Naive B cell (primary cell): ENCODE measurements at regions not wholly inside any gene's neighbourhood (a gene's known extent, or its start where the extent isn't known, plus 50 kb on each side); places are given as distances from the start of the nearest gene placed in this dataset.

Experiments
- ATAC-seq, 2 donors: fragments of 150-1000 bp; cut with Tn5 transposase; 2 replicates each; pipeline ENCODE4 v1.10.0; 2021; ENCODE audit warnings: low read depth in 2 of 2, mild to moderate bottlenecking in 2 of 2, moderate library complexity in 2 of 2
- DNase-seq: peaks from one replicate; pipeline ENCODE4 v3.0.0; 2022
- H3K27ac Mint-ChIP-seq, 6 donors: one replicate each; pipeline ENCODE4 v1.8.0; 2020 to 2022; ENCODE audit warnings: mild to moderate bottlenecking in 6 of 6, mixed read lengths in 6 of 6, moderate library complexity in 5 of 6, inconsistent platforms in 2 of 6
- H3K27me3 Mint-ChIP-seq, 3 donors: one replicate each; pipeline ENCODE4 v1.8.0; 2021 to 2022; ENCODE audit warnings: mixed read lengths in 3 of 3, mild to moderate bottlenecking in 1 of 3
- H3K36me3 Mint-ChIP-seq, 2 donors: one replicate each; pipeline ENCODE4 v1.8.0; 2020 to 2022; ENCODE audit warnings: mixed read lengths in 2 of 2, inconsistent platforms in 1 of 2, mild to moderate bottlenecking in 1 of 2
- H3K4me1 Mint-ChIP-seq, 3 donors: one replicate each; pipeline ENCODE4 v1.8.0; 2020 to 2022; ENCODE audit warnings: mixed read lengths in 3 of 3, inconsistent platforms in 1 of 3, mild to moderate bottlenecking in 1 of 3, moderate library complexity in 1 of 3
- H3K4me3 Mint-ChIP-seq, 8 donors: one replicate each; pipeline ENCODE4 v1.8.0; 2020 to 2022; ENCODE audit warnings: mild to moderate bottlenecking in 8 of 8, mixed read lengths in 8 of 8, moderate library complexity in 8 of 8, inconsistent platforms in 2 of 8
- H3K9me3 Mint-ChIP-seq, 7 donors: one replicate each; pipeline ENCODE4 v1.8.0; 2020 to 2022; ENCODE audit warnings: mixed read lengths in 7 of 7, mild to moderate bottlenecking in 5 of 7, inconsistent platforms in 2 of 7, moderate library complexity in 1 of 7

DNA sequence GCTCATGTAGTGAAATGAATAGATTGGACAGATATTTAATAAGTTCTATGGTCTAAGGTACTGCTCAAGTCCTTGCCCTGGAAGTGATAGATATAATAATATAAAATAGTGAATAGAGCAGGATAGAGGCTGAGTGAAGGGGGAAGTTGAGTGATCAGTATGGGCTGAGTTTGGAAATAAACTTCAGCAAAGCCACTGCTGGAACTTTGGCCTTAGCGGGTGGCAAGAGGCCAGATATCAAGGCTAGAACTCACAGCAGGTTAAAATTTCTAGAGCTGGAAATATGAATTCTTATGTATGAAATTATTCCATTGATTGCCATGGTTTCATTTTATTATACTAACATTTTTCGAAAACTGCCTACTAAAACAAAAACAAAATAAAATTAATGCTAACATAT is 267.6 kb upstream of the DPH6 start:
- Mint-ChIP-seq H3K4me3 (no peak overlapping the region), H3K27me3 (peaks cover 0 to under 1% (median 0%) of the 10 kb centered on the region in 3 donors), H3K27ac (no peak overlapping the region), H3K4me1 (no peaks in the 10 kb centered on the region), H3K36me3 (no peaks in the 10 kb centered on the region), H3K9me3 (peaks cover 0 to 3% (median 0%) of the 10 kb centered on the region in 7 donors)
- ATAC-seq (no peak), DNase-seq (no peak)

DNA sequence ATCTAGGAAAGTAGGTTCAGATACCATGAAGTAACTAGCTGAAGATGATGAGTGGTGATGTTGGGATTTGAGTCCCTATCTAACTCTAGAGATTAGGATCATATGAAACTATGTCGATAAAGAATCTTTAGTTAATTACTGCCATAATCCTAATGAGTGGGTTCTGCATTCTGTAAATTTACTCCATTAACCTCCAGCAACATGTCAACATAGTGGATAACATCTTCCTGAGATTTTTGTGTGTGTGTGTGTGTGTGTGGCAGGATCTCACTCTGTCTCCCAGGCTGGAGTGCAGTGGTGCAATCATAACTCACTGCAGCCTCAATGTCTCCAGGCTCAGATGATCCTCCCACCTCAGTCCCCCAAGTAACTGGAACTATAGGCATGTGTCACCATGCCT is 272.9 kb upstream of the DPH6 start:
- no peaks in the 10 kb centered on the region for H3K36me3 Mint-ChIP-seq
- no peak for ATAC-seq
- DNase-seq: no peak
- no peaks in the 10 kb centered on the region for H3K4me1 Mint-ChIP-seq
- no peak overlapping the region for H3K4me3 Mint-ChIP-seq
- H3K27me3 Mint-ChIP-seq: no peaks in the 10 kb centered on the region
- peaks cover 0 to 5% (median 0%) of the 10 kb centered on the region in 7 donors for H3K9me3 Mint-ChIP-seq
- H3K27ac Mint-ChIP-seq: no peak overlapping the region

DNA sequence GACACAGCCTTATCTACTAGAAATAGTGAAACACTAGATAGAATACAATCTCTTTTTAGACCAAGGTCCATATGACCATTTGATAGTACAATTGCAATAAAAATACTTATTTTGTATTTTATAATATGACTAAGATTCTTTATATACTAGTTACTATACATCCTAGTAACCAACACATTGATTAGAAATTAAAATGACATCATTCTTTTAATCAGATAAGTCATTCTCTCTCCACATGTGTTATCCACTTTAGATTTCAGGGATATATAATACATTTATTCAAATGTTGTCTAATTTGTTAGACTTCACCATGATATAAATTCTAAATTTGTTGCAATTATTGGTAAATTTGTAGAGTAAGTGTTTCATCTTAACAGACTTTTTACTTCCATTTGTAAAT is 276.2 kb upstream of the DPH6 start:
- H3K27me3 Mint-ChIP-seq: no peaks in the 10 kb centered on the region
- H3K4me3 Mint-ChIP-seq: no peak overlapping the region
- no peaks in the 10 kb centered on the region for H3K36me3 Mint-ChIP-seq
- H3K27ac Mint-ChIP-seq: no peak overlapping the region
- peaks cover 0 to 5% (median 0%) of the 10 kb centered on the region in 7 donors for H3K9me3 Mint-ChIP-seq
- DNase-seq (no peak), ATAC-seq (no peak)
- no peaks in the 10 kb centered on the region for H3K4me1 Mint-ChIP-seq

DNA sequence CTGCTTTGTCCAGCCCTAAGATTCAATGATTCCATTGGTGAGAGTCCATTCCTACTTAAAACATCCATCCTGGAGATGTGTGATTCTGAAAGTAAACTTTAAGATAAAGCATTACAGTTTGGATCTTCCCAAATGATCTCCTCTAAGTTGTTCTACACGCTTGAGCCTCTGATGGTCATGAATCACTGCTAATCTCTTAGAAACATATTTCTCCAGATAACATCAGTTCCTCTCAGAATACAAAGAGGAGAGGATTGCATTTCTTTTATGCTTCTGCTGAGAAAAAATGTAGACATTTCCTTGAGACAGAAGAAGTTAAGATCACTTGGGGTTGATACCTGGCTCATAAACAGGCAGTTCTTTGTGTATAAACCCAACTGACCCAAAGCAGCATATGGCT is 281.2 kb upstream of the DPH6 start:
- no peak overlapping the region for H3K27ac Mint-ChIP-seq
- no peak overlapping the region for H3K4me3 Mint-ChIP-seq
- H3K27me3 Mint-ChIP-seq: no peaks in the 10 kb centered on the region
- H3K36me3 Mint-ChIP-seq: no peaks in the 10 kb centered on the region
- no peak for ATAC-seq
- no peak for DNase-seq
- peaks cover 0 to 8% (median 3%) of the 10 kb centered on the region in 7 donors for H3K9me3 Mint-ChIP-seq
- no peaks in the 10 kb centered on the region for H3K4me1 Mint-ChIP-seq

DNA sequence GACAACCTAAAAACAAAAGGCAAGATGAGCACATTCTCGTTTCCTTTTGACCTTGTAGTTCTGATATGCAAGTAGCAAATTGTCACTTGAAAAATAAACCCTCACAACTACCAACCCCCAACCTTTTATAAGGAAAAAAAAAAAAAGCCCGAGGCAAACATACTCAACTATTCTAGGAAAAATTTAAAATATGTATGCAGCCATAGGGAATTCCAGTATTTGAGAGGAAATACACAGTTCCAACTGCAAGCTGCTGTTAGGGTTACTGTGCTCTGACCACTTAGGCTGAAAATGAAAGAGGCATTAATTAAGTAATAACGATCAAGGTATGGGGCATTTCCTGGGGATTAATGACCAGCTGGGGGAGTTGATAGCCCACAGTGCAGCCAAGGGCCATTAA is 281.9 kb upstream of the DPH6 start:
- DNase-seq (no peak), ATAC-seq (no peak)
- Mint-ChIP-seq H3K27ac (no peak overlapping the region), H3K4me3 (no peak overlapping the region), H3K27me3 (no peaks in the 10 kb centered on the region), H3K36me3 (no peaks in the 10 kb centered on the region), H3K9me3 (peaks cover 0 to 8% (median 4%) of the 10 kb centered on the region in 7 donors), H3K4me1 (no peaks in the 10 kb centered on the region)

DNA sequence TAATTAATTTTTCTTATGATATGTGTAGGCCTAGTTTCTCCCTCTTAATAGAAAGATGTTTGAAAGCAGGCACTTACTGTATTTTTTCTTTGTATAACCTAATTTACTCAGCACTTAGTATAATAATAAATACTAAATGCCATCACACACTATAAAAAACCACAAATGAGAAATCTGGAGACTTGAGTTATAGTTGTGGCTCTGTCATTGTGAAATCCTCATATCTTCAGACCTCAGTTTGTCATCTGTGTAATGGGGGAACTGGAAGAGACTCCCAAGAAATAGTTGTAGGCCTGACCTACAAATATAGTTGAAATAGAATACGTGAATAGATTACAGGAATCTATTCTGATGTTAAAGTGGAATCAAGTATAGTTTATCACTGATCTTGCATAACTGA is 287.6 kb upstream of the DPH6 start:
- Mint-ChIP-seq H3K9me3 (peaks cover 0 to 11% (median 4%) of the 10 kb centered on the region in 7 donors), H3K36me3 (no peaks in the 10 kb centered on the region), H3K4me1 (no peaks in the 10 kb centered on the region), H3K27ac (no peak overlapping the region), H3K27me3 (no peaks in the 10 kb centered on the region), H3K4me3 (no peak overlapping the region)
- no peak for ATAC-seq
- DNase-seq: no peak

DNA sequence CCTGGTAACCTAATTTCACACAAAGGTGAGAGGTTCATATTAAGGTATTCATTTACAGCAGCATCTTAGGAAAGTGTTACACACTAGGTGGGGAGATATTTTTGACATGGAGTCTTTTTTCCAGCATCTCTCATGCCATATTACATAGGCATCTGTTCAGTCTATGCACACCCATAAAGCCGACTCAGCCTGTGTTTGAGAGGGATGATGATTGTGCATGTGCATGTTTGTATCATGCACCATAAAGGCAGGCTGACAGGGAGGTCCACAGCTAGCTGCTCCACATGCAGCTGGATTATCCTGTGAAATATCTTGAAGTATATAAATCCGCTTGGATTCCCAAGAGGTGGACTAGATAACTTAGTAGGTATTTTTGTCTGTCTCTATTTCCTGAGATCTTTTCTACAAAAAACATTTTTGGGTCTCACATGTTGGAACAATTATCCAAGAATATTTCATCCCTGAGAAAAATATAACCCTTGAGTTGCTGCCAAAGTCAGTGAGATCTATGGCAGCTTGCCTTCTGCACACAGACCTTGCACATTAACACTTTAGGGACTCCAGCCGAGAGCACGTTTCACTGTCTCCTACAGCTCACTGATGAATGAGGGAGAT is 288.4 kb upstream of the DPH6 start:
- DNase-seq (no peak), ATAC-seq (no peak)
- H3K4me1 Mint-ChIP-seq: no peaks in the 10 kb centered on the region
- H3K27ac Mint-ChIP-seq: no peak overlapping the region
- H3K36me3 Mint-ChIP-seq: no peaks in the 10 kb centered on the region
- no peak overlapping the region for H3K4me3 Mint-ChIP-seq
- H3K9me3 Mint-ChIP-seq: peaks cover 0 to 11% (median 5%) of the 10 kb centered on the region in 7 donors
- no peaks in the 10 kb centered on the region for H3K27me3 Mint-ChIP-seq

DNA sequence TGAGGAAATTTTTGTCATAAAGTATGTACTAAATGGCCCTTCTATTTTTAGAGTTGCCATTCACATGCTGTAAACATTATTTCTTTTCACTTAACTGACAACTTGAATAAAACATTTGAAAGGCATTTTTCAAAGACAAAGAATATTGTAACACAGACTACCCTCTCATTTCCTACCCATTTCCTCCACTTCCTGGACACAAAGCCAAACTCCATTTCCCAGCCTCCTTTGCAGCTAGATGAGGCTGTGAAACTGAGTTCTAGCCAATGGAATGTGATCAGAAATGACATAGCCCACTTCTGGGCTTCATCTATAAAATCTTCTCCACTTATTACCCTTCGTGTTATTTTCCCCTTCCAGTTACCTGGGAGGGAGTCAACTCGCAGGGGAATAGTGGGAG is 288.9 kb upstream of the DPH6 start:
- no peak overlapping the region for H3K4me3 Mint-ChIP-seq
- ATAC-seq (no peak), DNase-seq (no peak)
- H3K27me3 Mint-ChIP-seq: no peaks in the 10 kb centered on the region
- H3K36me3 Mint-ChIP-seq: no peaks in the 10 kb centered on the region
- H3K9me3 Mint-ChIP-seq: peaks cover 0 to 11% (median 5%) of the 10 kb centered on the region in 7 donors
- no peaks in the 10 kb centered on the region for H3K4me1 Mint-ChIP-seq
- H3K27ac Mint-ChIP-seq: no peak overlapping the region

DNA sequence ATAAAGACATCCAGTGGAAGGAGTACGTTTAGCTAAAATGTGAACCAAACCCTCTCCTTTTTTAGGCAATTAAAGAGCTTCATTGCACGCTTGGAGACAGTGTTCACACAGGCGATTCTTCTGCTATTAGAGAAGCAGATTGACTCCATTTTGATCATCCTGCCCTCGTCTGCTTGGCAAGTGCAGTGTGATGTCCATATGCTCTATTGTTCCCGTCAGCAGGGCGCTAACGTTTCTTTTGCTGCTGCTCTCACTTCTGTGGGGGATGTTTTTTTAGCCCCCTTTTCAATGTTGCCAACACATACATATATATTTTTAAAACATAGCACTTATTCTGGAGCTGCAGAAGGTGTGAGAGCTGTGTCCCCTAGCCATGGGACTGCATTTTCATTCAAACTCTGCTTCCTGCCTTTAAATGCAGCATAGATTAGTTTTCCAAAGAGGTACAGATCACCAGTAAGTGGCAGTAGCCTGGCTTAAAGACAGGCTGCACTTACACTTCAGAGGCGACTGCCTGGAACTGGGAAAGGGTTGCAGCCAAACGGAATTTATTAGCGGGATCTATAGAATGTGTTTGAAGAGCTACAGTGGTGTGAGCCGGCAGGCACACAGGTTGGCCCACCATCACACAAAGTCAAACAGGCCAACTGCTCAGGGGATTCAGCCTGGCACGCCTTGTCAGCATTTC is 292.6 kb upstream of the DPH6 start:
- Mint-ChIP-seq H3K9me3 (peaks cover 0 to 7% (median 3%) of the 10 kb centered on the region in 7 donors), H3K4me1 (no peaks in the 10 kb centered on the region), H3K36me3 (no peaks in the 10 kb centered on the region), H3K27ac (no peak overlapping the region), H3K27me3 (no peaks in the 10 kb centered on the region), H3K4me3 (no peak overlapping the region)
- no peak for ATAC-seq
- no peak for DNase-seq

DNA sequence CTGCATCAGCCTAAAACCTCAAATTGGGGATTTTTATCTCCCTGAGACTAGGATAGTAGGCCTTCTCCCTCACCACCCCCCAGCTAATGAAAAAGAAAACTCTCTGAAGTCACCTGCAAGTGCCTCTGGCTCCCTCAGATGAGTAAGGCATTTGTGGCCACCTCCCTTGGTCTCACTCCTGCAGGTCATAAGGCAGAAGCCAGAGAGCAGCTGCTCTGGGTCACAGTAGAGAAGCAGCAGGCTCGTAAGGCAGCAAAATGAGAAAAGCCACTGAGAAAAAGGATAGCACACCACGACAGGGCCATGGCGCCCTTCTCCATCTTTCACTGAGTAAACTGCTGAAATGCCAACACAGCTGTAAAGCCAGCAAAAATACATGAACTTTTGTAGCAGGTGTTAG is 296.7 kb upstream of the DPH6 start:
- Mint-ChIP-seq H3K4me3 (no peak overlapping the region), H3K27me3 (no peaks in the 10 kb centered on the region), H3K4me1 (no peaks in the 10 kb centered on the region), H3K9me3 (peaks cover 0 to 10% (median 3%) of the 10 kb centered on the region in 7 donors), H3K27ac (no peak overlapping the region), H3K36me3 (no peaks in the 10 kb centered on the region)
- ATAC-seq: no peak
- DNase-seq: no peak

DNA sequence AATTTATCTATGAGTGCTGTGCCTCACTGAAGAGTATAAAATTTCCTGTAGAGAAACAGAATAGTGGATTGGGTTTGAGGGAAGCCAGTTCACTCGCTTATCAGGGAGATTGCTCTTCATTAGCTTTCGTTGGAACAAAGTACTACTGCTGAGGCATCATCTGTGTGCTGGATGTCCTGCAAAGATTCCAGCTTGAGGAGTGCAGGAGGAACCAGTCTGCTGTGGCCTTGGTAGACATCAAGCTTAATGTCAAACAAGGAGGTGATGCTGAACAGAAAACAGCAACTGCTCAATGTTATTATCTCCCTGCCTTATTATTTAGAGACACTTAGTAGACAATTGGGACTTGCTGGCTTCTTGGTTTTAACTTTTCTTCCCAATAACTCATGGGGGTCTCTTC is 297.5 kb upstream of the DPH6 start:
- H3K4me1 Mint-ChIP-seq: no peaks in the 10 kb centered on the region
- DNase-seq (no peak), ATAC-seq (no peak)
- H3K27me3 Mint-ChIP-seq: no peaks in the 10 kb centered on the region
- H3K4me3 Mint-ChIP-seq: no peak overlapping the region
- peaks cover 0 to 10% (median 3%) of the 10 kb centered on the region in 7 donors for H3K9me3 Mint-ChIP-seq
- H3K27ac Mint-ChIP-seq: no peak overlapping the region
- H3K36me3 Mint-ChIP-seq: no peaks in the 10 kb centered on the region

DNA sequence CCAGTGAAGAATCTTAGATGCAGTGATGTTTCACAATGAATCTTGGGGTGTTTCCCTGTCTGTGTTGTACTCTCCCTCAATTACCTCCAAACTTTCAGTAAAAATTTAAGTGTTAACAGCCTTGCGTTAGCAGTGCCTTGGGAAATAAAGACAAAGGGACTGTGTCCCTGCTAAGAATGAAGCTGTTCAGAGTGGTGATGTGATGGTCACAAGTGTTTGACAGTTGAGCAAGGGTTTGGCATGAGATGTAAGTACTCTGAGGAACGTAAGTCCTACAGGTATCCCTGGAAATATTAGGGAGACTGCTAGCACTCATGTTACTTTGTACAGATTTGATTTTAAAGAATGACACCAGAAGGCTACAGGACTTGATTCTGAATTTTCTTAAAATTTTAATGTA is 304.3 kb upstream of the DPH6 start:
- no peak for DNase-seq
- no peak overlapping the region for H3K4me3 Mint-ChIP-seq
- no peaks in the 10 kb centered on the region for H3K4me1 Mint-ChIP-seq
- no peak for ATAC-seq
- H3K36me3 Mint-ChIP-seq: no peaks in the 10 kb centered on the region
- peaks cover 0 to 6% (median 3%) of the 10 kb centered on the region in 7 donors for H3K9me3 Mint-ChIP-seq
- H3K27ac Mint-ChIP-seq: no peak overlapping the region
- no peaks in the 10 kb centered on the region for H3K27me3 Mint-ChIP-seq

DNA sequence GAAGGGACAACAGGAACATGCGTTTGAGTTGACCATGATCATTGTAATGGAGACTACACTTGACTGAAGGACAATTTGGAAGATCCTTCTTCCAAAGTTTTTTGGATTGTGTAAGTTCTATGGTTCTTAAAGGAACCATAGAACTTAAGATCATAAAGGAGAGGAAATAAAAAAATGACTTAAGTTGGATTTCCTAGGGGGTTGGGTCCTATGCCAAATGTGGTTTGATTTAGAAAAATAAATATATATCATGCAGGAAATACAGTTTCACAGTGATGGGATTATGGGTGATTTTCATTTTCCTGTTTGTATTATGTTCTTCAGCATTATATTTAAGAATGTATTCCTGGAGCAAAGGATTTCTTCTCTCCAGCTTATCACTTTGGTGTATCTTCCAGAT is 305.5 kb upstream of the DPH6 start:
- no peak for DNase-seq
- ATAC-seq: no peak
- Mint-ChIP-seq H3K4me1 (no peaks in the 10 kb centered on the region), H3K27ac (no peak overlapping the region), H3K4me3 (no peak overlapping the region), H3K36me3 (no peaks in the 10 kb centered on the region), H3K27me3 (no peaks in the 10 kb centered on the region), H3K9me3 (peaks cover 0 to 6% (median 3%) of the 10 kb centered on the region in 7 donors)

DNA sequence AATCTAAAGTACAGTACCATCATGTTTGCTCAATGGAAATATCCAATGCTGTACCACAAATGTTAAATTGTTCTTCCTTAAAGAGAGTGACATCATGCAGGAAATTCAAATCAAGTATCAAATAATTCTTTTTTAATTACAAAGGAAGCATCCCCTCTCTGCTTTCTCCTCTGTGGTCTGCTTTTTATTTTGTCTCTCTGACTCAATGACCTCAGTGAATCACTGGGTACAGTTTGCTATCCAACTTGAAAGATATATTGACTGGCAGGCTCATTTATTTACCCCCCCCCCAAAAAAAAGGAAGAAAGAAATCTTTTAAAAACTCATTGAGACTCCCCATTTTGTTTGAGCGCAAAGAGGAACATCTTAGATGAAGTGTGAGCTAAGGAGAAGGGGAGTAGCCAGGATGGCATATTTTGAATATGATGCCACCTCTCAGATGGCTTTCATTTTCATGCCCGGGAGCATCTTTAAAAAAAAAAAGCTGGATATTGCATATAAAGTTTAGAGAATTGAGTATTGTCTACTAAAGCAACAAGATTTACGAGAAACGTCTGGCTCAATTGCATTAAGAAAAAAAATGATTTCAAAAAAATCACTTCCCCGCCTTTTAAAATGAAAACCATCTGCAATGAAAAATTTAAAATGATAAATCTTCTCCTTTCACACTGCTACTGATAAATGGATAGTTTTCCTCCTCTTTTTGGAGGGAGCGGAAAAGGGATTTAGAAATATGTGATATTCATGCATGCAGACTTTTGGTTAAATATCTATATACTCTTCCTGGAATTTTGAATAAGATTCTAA is 307.1 kb upstream of the DPH6 start:
- Mint-ChIP-seq H3K27ac (no peak overlapping the region), H3K36me3 (no peaks in the 10 kb centered on the region), H3K4me1 (no peaks in the 10 kb centered on the region), H3K9me3 (peaks cover 0 to 6% (median 3%) of the 10 kb centered on the region in 7 donors), H3K27me3 (no peaks in the 10 kb centered on the region), H3K4me3 (no peak overlapping the region)
- no peak for DNase-seq
- no peak for ATAC-seq
